Small intestine (tissue), 7 donors: ENCODE measurements at regions not wholly inside any gene's neighbourhood (a gene's known extent, or its start where the extent isn't known, plus 50 kb on each side); places are given as distances from the start of the nearest gene placed in this dataset.

Experiments
- DNase-seq, 2 donors: peaks; one replicate each; pipeline versions ENCODE4 v3.0.0 to v3.0.0-alpha.2; 2013
- FAIRE-seq: peaks from 2 replicates; lab custom pipeline; 2012; peaks lifted over from hg19 to GRCh38; lab: Jason Lieb, UNC
- H3K27ac ChIP-seq, 3 donors: one replicate each; pipeline ENCODE4 v1.5.1; 2013; ENCODE audit warnings: low read length in 2 of 3, mild to moderate bottlenecking in 2 of 3, control low read depth in 1 of 3, inconsistent platforms in 1 of 3, low read depth in 1 of 3, moderate library complexity in 1 of 3
- H3K27me3 ChIP-seq, 3 donors: one replicate each; pipeline ENCODE4 v1.6.1; 2013; ENCODE audit warnings: low read length in 3 of 3, inconsistent platforms in 1 of 3; ENCODE audit not compliant: control insufficient read depth in 3 of 3, insufficient read depth in 3 of 3
- H3K36me3 ChIP-seq, 3 donors: one replicate each; pipeline ENCODE4 v1.6.1; 2013; ENCODE audit warnings: low read length in 3 of 3, inconsistent platforms in 1 of 3, low read depth in 1 of 3, mild to moderate bottlenecking in 1 of 3, moderate library complexity in 1 of 3; ENCODE audit not compliant: control insufficient read depth in 3 of 3, insufficient read depth in 2 of 3
- H3K4me1 ChIP-seq, 3 donors: one replicate each; pipeline ENCODE4 v1.6.1; 2013; ENCODE audit warnings: low read length in 2 of 3, inconsistent platforms in 1 of 3, low read depth in 1 of 3, mild to moderate bottlenecking in 1 of 3, moderate library complexity in 1 of 3; ENCODE audit not compliant: control insufficient read depth in 3 of 3, insufficient read depth in 2 of 3
- H3K4me3 ChIP-seq, 3 donors: one replicate each; pipeline ENCODE4 v1.5.1; 2013; ENCODE audit warnings: low read length in 3 of 3, control low read depth in 1 of 3, inconsistent platforms in 1 of 3, low read depth in 1 of 3, mild to moderate bottlenecking in 1 of 3, moderate library complexity in 1 of 3
- H3K9me3 ChIP-seq, 2 donors: one replicate each; pipeline ENCODE4 v1.6.1; 2013; ENCODE audit warnings: low read depth in 1 of 2, low read length in 1 of 2; ENCODE audit not compliant: control insufficient read depth in 2 of 2, insufficient read depth in 1 of 2
- WGBS, 3 donors: extraction: QIAGEN DNeasy Blood & Tissue Kit; methylation state at CpG; one replicate each; pipeline ENCODE4 v1.1.7; 2013; 5-methylcytosine and 5-hydroxymethylcytosine counted together
- donor health status: healthy with polysubstance abuse.
- donor health status: control.
- donor health status: control.
- donor health status: Bipolar disorder and iron deficiency.
- donor health status: healthy.

GRCh38 chr20:7274870-7275269 lies 507.4 kb downstream of the BMP2 start:
- Histone ChIP-seq H3K27ac (no peak overlapping the region), H3K36me3 (no peaks in the 10 kb centered on the region), H3K4me1 (no peaks in the 10 kb centered on the region), H3K9me3 (no peaks in the 10 kb centered on the region), H3K27me3 (no peaks in the 10 kb centered on the region), H3K4me3 (no peak overlapping the region)
- no peak for DNase-seq
- no peak for FAIRE-seq

GRCh38 chr20:7275645-7276237 lies 508.3 kb downstream of the BMP2 start:
- no peak overlapping the region for H3K4me3 ChIP-seq
- H3K27me3 ChIP-seq: no peaks in the 10 kb centered on the region
- H3K4me1 ChIP-seq: no peaks in the 10 kb centered on the region
- no peaks in the 10 kb centered on the region for H3K36me3 ChIP-seq
- no peak overlapping the region for H3K27ac ChIP-seq
- FAIRE-seq (no peak), DNase-seq (no peak)
- 66 to 88% (median 80%) methylated on average over 3 of the region's 3 CpGs for WGBS, 3 donors
- no peaks in the 10 kb centered on the region for H3K9me3 ChIP-seq

GRCh38 chr20:7285918-7286556 lies 518.6 kb downstream of the BMP2 start:
- WGBS, 3 donors: 14 to 17% (median 17%) methylated on average over 9 of the region's 9 CpGs
- H3K27me3 ChIP-seq: no peaks in the 10 kb centered on the region
- H3K36me3 ChIP-seq: no peaks in the 10 kb centered on the region
- no peak overlapping the region for H3K27ac ChIP-seq
- DNase-seq: peak; percentile 70 to 89
- FAIRE-seq: no peak
- H3K9me3 ChIP-seq: no peaks in the 10 kb centered on the region
- no peak overlapping the region for H3K4me3 ChIP-seq
- no peaks in the 10 kb centered on the region for H3K4me1 ChIP-seq

GRCh38 chr20:7291323-7291943 lies 523.9 kb downstream of the BMP2 start:
- H3K36me3 ChIP-seq: no peaks in the 10 kb centered on the region
- no peaks in the 10 kb centered on the region for H3K27me3 ChIP-seq
- H3K27ac ChIP-seq: no peak overlapping the region
- WGBS, 3 donors: 15 to 31% (median 17%) methylated on average over 2 of the region's 2 CpGs
- no peak overlapping the region for H3K4me3 ChIP-seq
- H3K4me1 ChIP-seq: no peaks in the 10 kb centered on the region
- no peak for FAIRE-seq
- DNase-seq: peak; percentile 9 to 38
- no peaks in the 10 kb centered on the region for H3K9me3 ChIP-seq

- Histone ChIP-seq H3K36me3 (no peaks in the 10 kb centered on the region), H3K4me1 (no peaks in the 10 kb centered on the region)
- FAIRE-seq: no peak
Measured at GRCh38 chr20:7291946-7292345, 524.5 kb downstream of the BMP2 start.

GRCh38 chr20:7294816-7295360 lies 527.4 kb downstream of the BMP2 start:
- H3K4me1 ChIP-seq: no peaks in the 10 kb centered on the region
- 84 to 94% (median 90%) methylated on average over 6 of the region's 6 CpGs for WGBS, 3 donors
- no peaks in the 10 kb centered on the region for H3K36me3 ChIP-seq
- DNase-seq (no peak), FAIRE-seq (no peak)
- no peaks in the 10 kb centered on the region for H3K27me3 ChIP-seq
- no peak overlapping the region for H3K4me3 ChIP-seq
- H3K9me3 ChIP-seq: no peaks in the 10 kb centered on the region
- no peak overlapping the region for H3K27ac ChIP-seq

More at GRCh38 chr20:7291946-7292345, 524.5 kb downstream of the BMP2 start:
- Histone ChIP-seq H3K4me3 (no peak overlapping the region), H3K27ac (no peak overlapping the region), H3K9me3 (no peaks in the 10 kb centered on the region), H3K27me3 (no peaks in the 10 kb centered on the region)
- no peak for DNase-seq

- Histone ChIP-seq H3K9me3 (no peaks in the 10 kb centered on the region), H3K4me1 (no peaks in the 10 kb centered on the region), H3K27me3 (no peaks in the 10 kb centered on the region), H3K27ac (no peak overlapping the region), H3K4me3 (no peak overlapping the region), H3K36me3 (no peaks in the 10 kb centered on the region)
- WGBS, 3 donors: 74 to 88% (median 80%) methylated on average over 2 of the region's 2 CpGs
- FAIRE-seq (no peak), DNase-seq (no peak)
Measured at GRCh38 chr20:7301807-7302206, 534.3 kb downstream of the BMP2 start.

GRCh38 chr20:7302250-7302649 lies 534.8 kb downstream of the BMP2 start:
- H3K27ac ChIP-seq: no peak overlapping the region
- no peaks in the 10 kb centered on the region for H3K9me3 ChIP-seq
- H3K4me3 ChIP-seq: no peak overlapping the region
- FAIRE-seq: no peak
- no peaks in the 10 kb centered on the region for H3K27me3 ChIP-seq
- no peak for DNase-seq
- H3K4me1 ChIP-seq: no peaks in the 10 kb centered on the region
- no peaks in the 10 kb centered on the region for H3K36me3 ChIP-seq
- 48 to 54% (median 51%) methylated on average over 2 of the region's 2 CpGs for WGBS, 3 donors
